ENCODE measurements at regions not wholly inside any gene's neighbourhood (a gene's known extent, or its start where the extent isn't known, plus 50 kb on each side); places are given as distances from the start of the nearest gene placed in this dataset.

DNA sequence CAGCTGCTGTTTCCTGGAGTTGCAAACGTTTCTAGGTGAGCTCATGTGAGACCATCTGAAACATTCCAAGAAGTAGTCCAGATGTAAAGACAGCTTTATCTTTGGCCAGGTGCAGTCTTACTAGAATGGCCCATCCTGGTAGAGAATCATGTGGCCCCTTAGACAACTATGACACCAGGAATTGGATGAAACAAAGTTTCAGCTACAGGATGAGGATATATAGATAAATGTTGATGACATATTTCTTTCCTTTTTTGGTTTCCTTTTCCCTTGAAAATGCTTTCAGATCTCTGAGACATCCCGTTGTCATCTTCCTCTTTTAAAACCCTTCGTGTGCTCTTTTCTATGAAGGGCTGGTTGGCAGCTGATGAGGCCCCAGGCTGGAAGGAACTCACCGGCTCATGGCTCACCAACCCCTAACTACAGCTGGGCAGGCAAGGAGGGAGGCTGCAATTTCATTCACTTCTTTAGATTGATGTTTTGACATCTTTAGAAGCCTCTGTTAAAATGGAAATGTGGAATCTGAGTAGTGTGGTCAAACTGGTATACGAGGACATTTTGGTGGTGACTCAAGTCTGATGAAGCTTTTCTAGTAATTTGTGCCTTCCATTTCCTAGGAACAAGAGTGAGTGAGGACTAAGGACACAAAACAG lies 167.9 kb upstream of the TNFAIP3 start:
- DNase-seq = no peak
- intact Hi-C loops (cut with DNase I, micrococcal nuclease) = no loop called here
- Histone ChIP-seq H3K4me1 (ENCODE audit: low read depth) (peaks cover 10% of the 10 kb centered on the region), H3K4me3 (no peak overlapping the region), H3K36me3 (ENCODE audit: low read depth) (no peaks in the 10 kb centered on the region), H3K9me3 (no peaks in the 10 kb centered on the region)
- TF ChIP-seq CTCF (IDR thresholded peaks at IDR 0.05) = no peak
- peak; percentile 9 for ATAC-seq

DNA sequence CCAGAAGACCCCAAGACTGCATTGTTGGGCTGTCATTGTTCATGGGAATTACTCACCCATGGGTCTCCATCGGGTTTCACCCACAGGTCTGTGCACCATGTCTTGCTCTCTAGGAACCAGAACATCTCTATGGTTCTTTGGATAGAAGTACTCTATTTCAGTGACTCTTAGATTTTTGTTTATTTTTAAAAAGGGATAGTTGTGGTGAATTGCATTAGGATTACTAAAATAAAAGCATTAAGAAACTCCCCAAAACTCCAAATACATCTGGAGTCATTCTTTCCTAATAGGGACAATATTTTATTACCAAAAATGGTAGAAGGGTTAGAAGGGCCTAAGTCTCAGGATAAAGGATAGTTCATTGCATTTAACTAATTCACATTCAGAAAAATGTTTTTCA lies 166.9 kb upstream of the TNFAIP3 start:
- Histone ChIP-seq H3K36me3 (ENCODE audit: low read depth) (no peaks in the 10 kb centered on the region), H3K9me3 (no peaks in the 10 kb centered on the region), H3K4me1 (ENCODE audit: low read depth) (peaks cover 10% of the 10 kb centered on the region), H3K4me3 (no peak overlapping the region)
- no peak for DNase-seq
- ATAC-seq = no peak
- TF ChIP-seq CTCF (IDR thresholded peaks at IDR 0.05) = no peak
- intact Hi-C loops (cut with DNase I, micrococcal nuclease) = no loop called here

- DNase-seq (no peak), ATAC-seq (no peak)
- TF ChIP-seq CTCF (IDR thresholded peaks at IDR 0.05) = no peak
- Histone ChIP-seq H3K36me3 (ENCODE audit: low read depth) (no peaks in the 10 kb centered on the region), H3K9me3 (no peaks in the 10 kb centered on the region), H3K4me3 (no peak overlapping the region), H3K4me1 (ENCODE audit: low read depth) (peaks cover 10% of the 10 kb centered on the region)
- intact Hi-C loops (cut with DNase I, micrococcal nuclease) = no loop called here
Measured at GRCh38 chr6:137700751-137701477, 166.1 kb upstream of the TNFAIP3 start.

- no peaks in the 10 kb centered on the region for H3K36me3 ChIP-seq (ENCODE audit: low read depth)
- ATAC-seq (no peak), DNase-seq (no peak)
- intact Hi-C loops (cut with DNase I, micrococcal nuclease) = no loop called here
- no peaks in the 10 kb centered on the region for H3K9me3 ChIP-seq
- H3K4me1 ChIP-seq (ENCODE audit: low read depth) = peaks cover 10% of the 10 kb centered on the region
- TF ChIP-seq CTCF (IDR thresholded peaks at IDR 0.05) = no peak
- H3K4me3 ChIP-seq = no peak overlapping the region
Measured at GRCh38 chr6:137701942-137702341, 165.1 kb upstream of the TNFAIP3 start.

- no peak for DNase-seq
- intact Hi-C loops (cut with DNase I, micrococcal nuclease) = no loop called here
- H3K9me3 ChIP-seq = no peaks in the 10 kb centered on the region
- peaks cover 4% of the 10 kb centered on the region for H3K4me1 ChIP-seq (ENCODE audit: low read depth)
- peak; percentile 20 for ATAC-seq
- H3K4me3 ChIP-seq = no peak overlapping the region
- no peak for TF ChIP-seq CTCF (IDR thresholded peaks at IDR 0.05)
- no peaks in the 10 kb centered on the region for H3K36me3 ChIP-seq (ENCODE audit: low read depth)
Measured at GRCh38 chr6:137702791-137703424, 164.2 kb upstream of the TNFAIP3 start.
